ENCODE measurements at regions not wholly inside any gene's neighbourhood (a gene's known extent, or its start where the extent isn't known, plus 50 kb on each side); places are given as distances from the start of the nearest gene placed in this dataset.
A peak's percentile ranks its signal among the peaks of the same experiment; 100 is the strongest.

- TF ChIP-seq CTCF (IDR thresholded peaks at IDR 0.05; ENCODE audit: extremely low read depth, missing control alignments): no peak
- no peak for DNase-seq (ENCODE audit: low spot score)
These were observed 413.5 kb upstream of the CCNG1 start for GRCh38 chr5:163023846-163024245.

- TF ChIP-seq CTCF (IDR thresholded peaks at IDR 0.05; ENCODE audit: extremely low read depth, missing control alignments): no peak
- no peak for DNase-seq (ENCODE audit: low spot score)
These were observed 412.5 kb upstream of the CCNG1 start for GRCh38 chr5:163024936-163025335.

GRCh38 chr5:163033656-163034055, 403.7 kb upstream of the CCNG1 start:
- TF ChIP-seq CTCF (IDR thresholded peaks at IDR 0.05; ENCODE audit: extremely low read depth, missing control alignments): no peak
- no peak for DNase-seq (ENCODE audit: low spot score)

GRCh38 chr5:163041254-163041653, 396.1 kb upstream of the CCNG1 start:
- DNase-seq (ENCODE audit: low spot score): no peak
- no peak for TF ChIP-seq CTCF (IDR thresholded peaks at IDR 0.05; ENCODE audit: extremely low read depth, missing control alignments)

GRCh38 chr5:163079618-163080017, 357.8 kb upstream of the CCNG1 start:
- no peak for DNase-seq (ENCODE audit: low spot score)
- TF ChIP-seq CTCF (IDR thresholded peaks at IDR 0.05; ENCODE audit: extremely low read depth, missing control alignments): peak; percentile 41

GRCh38 chr5:163089230-163089629, 348.2 kb upstream of the CCNG1 start:
- DNase-seq (ENCODE audit: low spot score): no peak
- no peak for TF ChIP-seq CTCF (IDR thresholded peaks at IDR 0.05; ENCODE audit: extremely low read depth, missing control alignments)

GRCh38 chr5:163089926-163090325, 347.5 kb upstream of the CCNG1 start:
- DNase-seq (ENCODE audit: low spot score): no peak
- no peak for TF ChIP-seq CTCF (IDR thresholded peaks at IDR 0.05; ENCODE audit: extremely low read depth, missing control alignments)
